GM19467 (cell line): ENCODE measurements at regions not wholly inside any gene's neighbourhood (a gene's known extent, or its start where the extent isn't known, plus 50 kb on each side); places are given as distances from the start of the nearest gene placed in this dataset.

Source experiments
- ATAC-seq: cut with Tn5 transposase; IDR thresholded peaks from one replicate; pipeline ENCODE4 v1.9.1; 2021; ENCODE audit warnings: mild to moderate bottlenecking, moderate library complexity; ENCODE audit not compliant: unreplicated experiment

DNA sequence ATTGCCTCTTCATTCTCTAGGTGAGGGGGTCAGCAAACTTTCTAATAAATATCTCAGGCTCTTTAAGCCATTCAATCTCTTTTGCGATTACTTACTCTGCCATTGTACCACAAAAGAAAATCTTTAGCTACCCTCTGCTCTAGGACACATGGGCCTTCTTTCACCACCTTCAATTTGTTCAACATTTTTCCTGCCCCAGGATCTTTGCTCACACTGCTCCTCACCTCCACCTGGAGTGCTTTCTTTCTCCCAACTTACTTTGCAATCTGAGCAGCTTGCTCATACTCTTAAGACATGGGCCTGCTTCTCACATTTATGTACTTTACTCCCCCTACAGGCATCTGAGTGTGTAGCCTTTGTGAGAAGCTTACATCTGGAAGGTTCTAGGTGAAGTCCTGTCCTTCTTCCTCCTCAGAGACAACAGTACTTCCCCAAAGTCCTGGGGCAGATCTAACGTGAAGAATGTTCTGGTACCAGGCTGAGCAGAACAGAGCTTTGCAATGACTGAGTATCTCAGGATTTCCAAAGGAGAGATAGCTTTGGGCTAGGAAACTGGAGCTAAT, 55.0 kb upstream of the PRDM5 start:
- ATAC-seq, result peak; percentile 90

DNA sequence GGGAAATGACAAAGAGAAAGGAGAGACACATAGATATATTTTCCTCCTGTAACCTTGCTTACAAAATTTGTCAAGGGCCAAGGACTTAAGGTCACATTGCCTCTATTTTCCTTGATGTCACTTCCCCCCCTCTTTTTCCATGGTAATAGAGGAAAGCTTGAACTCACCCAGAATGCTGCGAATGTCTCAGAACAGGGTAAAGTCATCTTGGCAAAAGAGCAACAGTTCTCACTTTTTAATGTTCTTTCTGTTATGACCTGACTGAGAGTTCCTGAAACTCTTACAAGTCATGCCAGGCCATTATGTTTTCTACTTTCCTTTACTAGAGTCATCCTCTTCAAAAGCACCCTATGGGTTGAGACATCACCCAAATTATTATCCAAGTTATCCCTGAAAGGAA, 50.7 kb upstream of the PRDM5 start:
- no peak for ATAC-seq
